ENCODE measurements at regions not wholly inside any gene's neighbourhood (a gene's known extent, or its start where the extent isn't known, plus 50 kb on each side); places are given as distances from the start of the nearest gene placed in this dataset.

DNA sequence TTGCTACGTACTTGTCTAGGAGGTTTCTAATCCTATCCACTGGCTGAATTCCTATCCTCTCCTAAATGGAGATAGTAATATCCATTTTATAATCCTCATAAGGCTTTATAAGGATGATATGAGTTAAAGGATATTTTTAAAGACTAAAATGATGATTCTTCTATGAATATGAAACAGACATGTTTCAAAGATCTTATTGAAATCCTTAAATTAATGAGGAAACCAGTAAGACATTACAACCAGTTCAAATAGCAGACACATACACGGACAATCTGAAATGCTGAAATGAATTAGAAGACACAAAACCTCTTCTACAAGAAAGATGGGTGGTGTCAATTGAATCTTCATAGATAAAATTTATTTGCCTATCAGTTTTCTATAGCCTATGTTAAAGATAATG lies 132.9 kb upstream of the ANK3 start:
- DNase-seq = no peak

DNA sequence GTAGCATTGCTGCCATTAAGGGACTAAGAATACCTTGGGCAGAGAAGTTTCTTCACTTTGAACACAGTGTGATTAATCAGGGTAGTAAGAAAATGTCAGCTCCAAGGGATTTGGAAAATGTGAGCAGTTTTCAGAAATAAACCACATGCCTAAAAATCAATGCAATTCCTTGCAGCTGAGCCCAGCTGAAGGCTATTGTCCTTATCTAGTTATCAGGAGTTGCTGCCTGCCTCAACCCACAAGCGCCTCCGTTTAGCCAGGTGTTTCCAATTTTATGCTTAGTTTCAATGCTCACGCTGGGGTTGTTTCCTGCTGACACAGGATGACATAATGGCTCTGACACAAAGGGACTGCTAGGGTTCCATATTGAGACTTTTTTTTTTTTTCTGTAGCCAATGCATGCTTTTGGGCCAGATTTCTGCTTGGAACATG lies 132.3 kb upstream of the ANK3 start:
- CTCF ChIA-PET = no interaction called here
- H3K27ac Mint-ChIP-seq = no peak overlapping the region
- H3K36me3 Mint-ChIP-seq (ENCODE audit: low read depth) = peaks cover 3% of the 10 kb centered on the region
- peaks cover 5% of the 10 kb centered on the region for H3K9me3 Mint-ChIP-seq
- peak; percentile 14 for DNase-seq
- no peaks in the 10 kb centered on the region for H3K27me3 Mint-ChIP-seq (ENCODE audit: low read depth)
- H3K4me1 Mint-ChIP-seq (ENCODE audit: low read depth) = peaks cover 6% of the 10 kb centered on the region
- H3K4me3 Mint-ChIP-seq = no peak overlapping the region
- intact Hi-C loops (cut with micrococcal nuclease) = no loop called here

More for the DNA sequence above, 132.9 kb upstream of the ANK3 start:
- Mint-ChIP-seq H3K27me3 (ENCODE audit: low read depth) (no peaks in the 10 kb centered on the region), H3K27ac (no peak overlapping the region), H3K36me3 (ENCODE audit: low read depth) (peaks cover 3% of the 10 kb centered on the region), H3K4me3 (no peak overlapping the region), H3K9me3 (peaks cover 5% of the 10 kb centered on the region), H3K4me1 (ENCODE audit: low read depth) (peaks cover 6% of the 10 kb centered on the region)
- intact Hi-C loops (cut with micrococcal nuclease) = no loop called here
- CTCF ChIA-PET = no interaction called here

DNA sequence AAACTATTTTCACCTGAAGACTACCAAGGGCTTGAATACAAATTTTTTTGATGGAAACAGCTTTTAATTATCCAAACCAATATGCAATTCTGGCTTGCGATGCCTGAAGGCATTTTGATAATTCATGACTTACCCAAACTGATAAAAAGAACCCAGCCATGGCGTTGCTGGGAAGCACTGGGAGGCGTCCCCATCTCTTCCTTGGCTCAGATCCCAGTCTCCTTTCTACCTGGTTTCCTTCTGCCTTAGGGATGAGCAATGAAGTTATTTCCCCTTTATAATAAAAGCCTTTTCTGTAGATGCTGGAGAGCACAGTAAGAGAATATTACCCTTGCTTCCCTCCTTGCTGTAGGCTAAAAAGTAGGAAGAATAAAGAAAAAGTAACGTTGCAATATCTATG lies 129.1 kb upstream of the ANK3 start:
- CTCF ChIA-PET = no interaction called here
- intact Hi-C loops (cut with micrococcal nuclease) = no loop called here
- peaks cover 6% of the 10 kb centered on the region for H3K4me1 Mint-ChIP-seq (ENCODE audit: low read depth)
- no peak overlapping the region for H3K27ac Mint-ChIP-seq
- H3K36me3 Mint-ChIP-seq (ENCODE audit: low read depth) = no peaks in the 10 kb centered on the region
- no peak for DNase-seq
- no peaks in the 10 kb centered on the region for H3K27me3 Mint-ChIP-seq (ENCODE audit: low read depth)
- no peak overlapping the region for H3K4me3 Mint-ChIP-seq
- no peaks in the 10 kb centered on the region for H3K9me3 Mint-ChIP-seq

DNA sequence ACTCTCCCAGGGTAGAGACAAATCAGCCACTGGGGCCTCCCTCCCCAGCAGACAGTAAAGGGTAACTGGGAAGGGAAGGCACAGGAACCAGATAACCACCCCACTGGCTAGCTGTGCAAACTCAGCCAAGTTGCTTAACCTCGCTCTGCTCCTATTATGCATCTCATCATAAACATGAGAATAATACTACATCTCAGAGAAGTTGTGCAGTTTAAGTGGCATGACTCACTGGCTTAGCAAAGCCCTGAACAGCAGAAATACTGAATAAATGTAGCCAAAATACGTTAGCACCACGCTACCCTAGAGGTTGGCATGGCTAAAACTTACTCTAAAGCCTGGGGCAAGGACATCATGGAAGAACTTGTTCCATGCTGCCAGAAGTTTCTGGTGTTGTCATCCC lies 128.1 kb upstream of the ANK3 start:
- DNase-seq = no peak
- CTCF ChIA-PET = no interaction called here
- Mint-ChIP-seq H3K4me1 (ENCODE audit: low read depth) (peaks cover 10% of the 10 kb centered on the region), H3K36me3 (ENCODE audit: low read depth) (no peaks in the 10 kb centered on the region), H3K27me3 (ENCODE audit: low read depth) (no peaks in the 10 kb centered on the region), H3K9me3 (no peaks in the 10 kb centered on the region), H3K27ac (no peak overlapping the region), H3K4me3 (no peak overlapping the region)
- intact Hi-C loops (cut with micrococcal nuclease) = no loop called here

DNA sequence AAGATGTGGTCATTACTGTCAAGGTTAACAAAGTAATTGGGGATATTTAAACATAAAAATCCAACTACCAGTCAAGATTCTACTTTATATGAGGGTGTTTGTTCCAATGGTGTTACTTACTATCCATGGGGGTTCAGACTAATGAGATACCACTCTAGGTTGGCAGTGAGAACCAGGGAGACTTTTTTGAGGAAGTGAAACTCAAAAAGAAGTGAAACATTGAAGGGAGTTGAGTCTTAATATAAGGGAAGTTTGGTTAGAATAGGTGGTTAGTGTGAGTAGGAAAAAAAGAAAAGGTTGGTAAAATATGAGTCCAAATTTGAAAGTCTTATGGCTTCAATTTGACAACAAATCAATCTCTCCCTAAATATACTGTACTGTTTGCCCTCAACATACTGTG lies 123.6 kb upstream of the ANK3 start:
- no peak overlapping the region for H3K4me3 Mint-ChIP-seq
- no peaks in the 10 kb centered on the region for H3K27me3 Mint-ChIP-seq (ENCODE audit: low read depth)
- intact Hi-C loops (cut with micrococcal nuclease) = no loop called here
- DNase-seq = no peak
- CTCF ChIA-PET = no interaction called here
- no peaks in the 10 kb centered on the region for H3K9me3 Mint-ChIP-seq
- peaks cover 4% of the 10 kb centered on the region for H3K4me1 Mint-ChIP-seq (ENCODE audit: low read depth)
- no peak overlapping the region for H3K27ac Mint-ChIP-seq
- no peaks in the 10 kb centered on the region for H3K36me3 Mint-ChIP-seq (ENCODE audit: low read depth)

DNA sequence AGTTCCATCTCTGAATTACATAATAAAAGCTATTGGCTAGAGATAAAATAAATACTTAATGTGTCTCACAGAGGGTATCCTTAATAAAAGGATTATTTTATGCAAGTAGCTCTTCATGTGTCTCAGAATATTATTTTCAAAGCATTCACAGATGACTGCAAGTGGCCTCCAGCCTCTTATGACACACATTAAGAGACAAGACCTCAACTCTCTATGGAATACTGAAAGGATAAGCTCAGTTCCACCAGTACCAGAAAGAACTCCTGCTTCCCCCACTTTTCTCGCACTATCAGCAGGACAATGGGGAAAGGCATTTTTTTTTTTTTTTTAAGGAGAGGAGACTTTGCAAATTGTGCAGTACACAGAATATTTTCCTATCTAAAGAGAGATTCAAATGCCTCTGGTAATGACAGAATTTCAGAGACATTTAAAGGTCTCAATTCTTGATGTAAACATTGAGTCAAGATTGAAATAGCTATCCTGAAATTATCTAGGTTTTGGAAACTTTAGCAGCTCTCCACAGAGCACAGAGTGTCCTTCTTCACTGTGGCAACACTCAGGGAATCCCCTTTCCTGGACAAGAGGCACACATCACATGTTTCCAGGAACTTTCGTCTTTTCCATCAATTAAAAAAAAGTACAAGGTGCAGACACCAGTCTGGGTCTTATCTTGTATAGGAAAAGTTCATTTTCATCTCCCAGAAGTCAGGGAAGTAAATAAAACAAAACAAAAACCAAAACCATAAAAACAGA lies 122.0 kb upstream of the ANK3 start:
- no peaks in the 10 kb centered on the region for H3K9me3 Mint-ChIP-seq
- intact Hi-C loops (cut with micrococcal nuclease) = no loop called here
- no peak for DNase-seq
- H3K4me3 Mint-ChIP-seq = no peak overlapping the region
- H3K36me3 Mint-ChIP-seq (ENCODE audit: low read depth) = no peaks in the 10 kb centered on the region
- H3K27ac Mint-ChIP-seq = no peak overlapping the region
- no peaks in the 10 kb centered on the region for H3K27me3 Mint-ChIP-seq (ENCODE audit: low read depth)
- H3K4me1 Mint-ChIP-seq (ENCODE audit: low read depth) = peaks cover 4% of the 10 kb centered on the region
- CTCF ChIA-PET = interaction anchor here (0.7 kb wide), 1 partner anchor 92 kb away, joined by 4 read pairs; no protein-coding TSS in a partner anchor

DNA sequence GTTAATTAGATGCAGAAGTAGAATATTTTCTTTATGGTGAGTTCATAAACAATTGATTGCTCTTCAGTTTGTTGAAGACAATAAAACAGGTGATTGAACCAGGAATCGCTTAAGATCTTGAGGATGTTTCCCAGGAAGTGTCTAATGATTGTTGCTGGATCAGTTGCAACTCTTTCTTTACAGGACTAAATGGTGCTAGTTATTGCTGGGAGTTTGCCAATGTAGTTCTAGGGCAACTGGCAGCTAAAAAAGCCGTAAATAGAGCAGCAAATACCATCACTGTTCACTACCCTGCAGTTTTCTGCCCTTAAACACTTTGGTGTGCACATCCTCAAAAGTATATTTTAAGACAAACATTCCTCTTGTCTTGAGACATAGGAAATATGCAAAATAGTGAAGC lies 119.2 kb upstream of the ANK3 start:
- DNase-seq = no peak
- no peaks in the 10 kb centered on the region for H3K36me3 Mint-ChIP-seq (ENCODE audit: low read depth)
- no peak overlapping the region for H3K4me3 Mint-ChIP-seq
- H3K4me1 Mint-ChIP-seq (ENCODE audit: low read depth) = peaks cover 4% of the 10 kb centered on the region
- intact Hi-C loops (cut with micrococcal nuclease) = no loop called here
- CTCF ChIA-PET = no interaction called here
- H3K27ac Mint-ChIP-seq = no peak overlapping the region
- H3K27me3 Mint-ChIP-seq (ENCODE audit: low read depth) = no peaks in the 10 kb centered on the region
- H3K9me3 Mint-ChIP-seq = no peaks in the 10 kb centered on the region

DNA sequence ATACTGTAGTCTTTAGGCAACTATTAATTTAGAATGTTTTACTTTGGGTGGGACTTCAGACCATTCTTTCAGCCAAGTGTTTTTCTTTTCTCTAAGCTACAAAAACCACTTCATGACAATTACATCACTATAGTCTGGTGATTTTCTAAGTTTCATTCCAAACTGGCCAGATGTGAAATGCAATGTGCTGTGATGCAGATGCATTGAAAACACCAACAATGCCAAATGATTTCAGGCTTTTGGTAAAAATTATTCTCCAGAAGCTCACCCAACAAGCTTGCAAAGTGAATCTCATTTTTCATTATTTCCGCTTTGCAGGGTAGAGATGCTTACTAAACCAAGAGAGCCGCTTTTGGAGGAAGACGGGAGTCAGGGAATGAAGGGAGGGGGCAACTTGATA lies 118.4 kb upstream of the ANK3 start:
- Mint-ChIP-seq H3K36me3 (ENCODE audit: low read depth) (no peaks in the 10 kb centered on the region), H3K4me1 (ENCODE audit: low read depth) (peaks cover under 1% of the 10 kb centered on the region), H3K4me3 (no peak overlapping the region), H3K9me3 (no peaks in the 10 kb centered on the region), H3K27me3 (ENCODE audit: low read depth) (no peaks in the 10 kb centered on the region), H3K27ac (no peak overlapping the region)
- CTCF ChIA-PET = no interaction called here
- intact Hi-C loops (cut with micrococcal nuclease) = no loop called here
- no peak for DNase-seq

DNA sequence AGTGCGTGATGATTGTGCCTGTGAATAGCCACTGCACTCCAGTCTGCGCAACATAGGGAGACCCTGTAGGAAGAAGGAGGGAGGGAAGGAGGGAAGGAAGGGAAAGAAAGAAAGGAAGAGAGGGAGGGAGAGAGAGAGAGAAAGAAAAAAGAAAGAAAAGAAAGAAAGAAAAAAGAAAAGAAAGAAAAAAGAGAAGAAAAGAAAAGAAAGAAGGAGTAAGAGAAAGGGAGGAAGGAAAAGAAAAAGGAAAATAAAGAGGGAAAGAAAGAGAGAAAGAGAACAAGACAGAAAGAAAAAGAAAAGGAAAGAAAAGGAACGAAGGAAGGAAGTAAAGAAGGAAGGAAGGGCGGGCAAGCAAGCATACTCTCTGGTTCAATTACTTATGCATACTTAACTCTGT lies 112.9 kb upstream of the ANK3 start:
- Mint-ChIP-seq H3K27me3 (ENCODE audit: low read depth) (no peaks in the 10 kb centered on the region), H3K36me3 (ENCODE audit: low read depth) (no peaks in the 10 kb centered on the region), H3K27ac (no peak overlapping the region), H3K9me3 (no peaks in the 10 kb centered on the region), H3K4me3 (no peak overlapping the region), H3K4me1 (ENCODE audit: low read depth) (peaks cover 3% of the 10 kb centered on the region)
- CTCF ChIA-PET = no interaction called here
- no peak for DNase-seq
- intact Hi-C loops (cut with micrococcal nuclease) = no loop called here

DNA sequence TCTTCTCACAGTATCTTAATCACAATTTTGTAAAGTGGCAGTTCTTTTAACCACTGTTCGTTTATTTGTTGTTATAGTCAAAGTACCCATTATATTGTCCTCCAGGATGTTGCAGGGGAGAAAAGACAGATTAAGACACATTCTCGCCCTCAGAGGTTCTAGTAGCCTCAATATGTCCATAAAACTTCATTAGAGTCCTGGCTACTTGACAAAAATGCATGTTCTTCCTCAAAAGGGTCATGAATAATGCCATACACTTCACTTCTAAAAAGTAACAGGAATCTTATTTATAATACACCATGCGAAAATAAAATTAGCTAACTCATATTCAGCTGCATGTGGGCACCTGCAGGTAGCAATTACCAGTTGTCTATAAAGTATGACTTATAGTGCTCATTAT lies 109.3 kb upstream of the ANK3 start:
- Mint-ChIP-seq H3K27me3 (ENCODE audit: low read depth) (no peaks in the 10 kb centered on the region), H3K9me3 (no peaks in the 10 kb centered on the region), H3K4me3 (no peak overlapping the region), H3K4me1 (ENCODE audit: low read depth) (peaks cover 5% of the 10 kb centered on the region), H3K27ac (no peak overlapping the region), H3K36me3 (ENCODE audit: low read depth) (no peaks in the 10 kb centered on the region)
- no peak for DNase-seq
- intact Hi-C loops (cut with micrococcal nuclease) = no loop called here
- CTCF ChIA-PET = no interaction called here

DNA sequence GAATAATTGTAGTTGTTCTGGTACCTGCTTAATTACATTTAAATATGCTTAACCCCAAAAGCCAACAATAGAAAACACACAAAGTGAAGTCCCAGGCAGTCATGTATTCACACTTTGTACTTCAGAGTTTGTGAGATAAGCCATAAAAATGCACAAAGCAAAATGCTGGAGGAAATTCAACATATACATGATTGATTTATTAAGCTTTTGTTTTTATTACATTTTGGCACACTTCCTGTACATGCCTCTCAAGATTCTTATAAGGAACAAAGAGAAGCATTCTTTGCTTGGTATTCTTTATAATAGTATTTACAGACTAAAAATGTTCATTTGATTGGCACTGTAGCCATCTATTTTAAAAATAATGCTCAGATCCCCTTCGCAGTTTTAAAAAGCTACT lies 107.7 kb upstream of the ANK3 start:
- CTCF ChIA-PET = no interaction called here

DNA sequence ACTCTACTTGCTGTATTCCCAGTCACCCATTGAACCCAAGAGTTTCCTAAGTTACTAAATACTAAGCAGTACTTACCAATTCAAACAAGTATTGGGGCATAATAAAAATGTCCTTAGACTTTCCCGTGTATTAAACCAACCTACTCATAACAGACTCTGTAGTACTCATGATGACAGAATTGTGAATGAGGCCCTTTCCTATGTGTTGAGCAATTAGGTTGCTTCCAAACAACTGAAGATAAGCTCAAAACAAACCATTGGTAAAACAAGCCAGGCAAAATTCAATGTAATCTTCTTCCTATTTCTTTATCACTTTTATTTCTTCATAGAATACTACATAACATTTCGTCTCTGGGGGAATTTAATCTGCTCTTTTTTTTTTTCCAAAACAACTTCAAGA lies 106.5 kb upstream of the ANK3 start:
- H3K27ac Mint-ChIP-seq = no peak overlapping the region
- H3K9me3 Mint-ChIP-seq = no peaks in the 10 kb centered on the region
- CTCF ChIA-PET = no interaction called here
- intact Hi-C loops (cut with micrococcal nuclease) = no loop called here
- H3K4me3 Mint-ChIP-seq = no peak overlapping the region
- H3K27me3 Mint-ChIP-seq (ENCODE audit: low read depth) = no peaks in the 10 kb centered on the region
- H3K36me3 Mint-ChIP-seq (ENCODE audit: low read depth) = no peaks in the 10 kb centered on the region
- peaks cover 5% of the 10 kb centered on the region for H3K4me1 Mint-ChIP-seq (ENCODE audit: low read depth)
- no peak for DNase-seq

More for the DNA sequence above, 107.7 kb upstream of the ANK3 start:
- no peaks in the 10 kb centered on the region for H3K36me3 Mint-ChIP-seq (ENCODE audit: low read depth)
- intact Hi-C loops (cut with micrococcal nuclease) = no loop called here
- no peaks in the 10 kb centered on the region for H3K9me3 Mint-ChIP-seq
- H3K27me3 Mint-ChIP-seq (ENCODE audit: low read depth) = no peaks in the 10 kb centered on the region
- no peak overlapping the region for H3K27ac Mint-ChIP-seq
- H3K4me1 Mint-ChIP-seq (ENCODE audit: low read depth) = peaks cover 5% of the 10 kb centered on the region
- no peak overlapping the region for H3K4me3 Mint-ChIP-seq
- no peak for DNase-seq

DNA sequence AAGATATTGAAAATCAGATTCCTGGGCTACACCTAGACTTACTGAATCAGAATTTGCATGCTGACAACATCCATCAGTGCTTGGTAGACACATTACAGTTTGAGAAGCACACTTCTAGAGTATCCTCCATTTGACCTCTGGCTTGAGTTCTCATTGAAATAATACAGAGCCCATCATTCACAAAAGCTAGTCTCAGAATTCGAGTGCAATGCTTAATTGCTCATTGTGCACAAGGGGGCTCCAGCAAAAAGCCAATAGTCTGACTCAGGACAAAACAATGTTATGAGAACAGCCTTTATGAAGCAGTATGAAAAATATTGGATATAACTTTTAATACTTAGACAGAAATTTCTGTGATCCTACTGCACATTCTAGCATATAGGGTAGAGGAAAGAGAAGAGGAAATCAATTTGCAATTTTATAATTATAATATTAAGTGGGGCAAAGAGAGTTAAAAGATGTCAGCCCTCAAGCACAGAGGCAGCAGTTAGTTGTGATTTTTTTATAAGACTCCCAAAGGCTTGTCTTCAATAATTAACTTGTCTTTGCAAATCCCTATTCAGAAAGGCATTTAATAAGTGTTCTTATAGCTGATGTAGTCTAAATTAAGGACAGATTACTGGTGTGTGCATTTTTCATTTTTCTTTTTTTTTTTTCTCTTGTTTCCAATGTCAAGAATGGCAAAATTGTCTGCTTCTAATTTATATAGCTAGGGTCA lies 105.8 kb upstream of the ANK3 start:
- Mint-ChIP-seq H3K4me1 (ENCODE audit: low read depth) (peaks cover 5% of the 10 kb centered on the region), H3K4me3 (no peak overlapping the region), H3K27ac (no peak overlapping the region), H3K36me3 (ENCODE audit: low read depth) (no peaks in the 10 kb centered on the region), H3K9me3 (no peaks in the 10 kb centered on the region), H3K27me3 (ENCODE audit: low read depth) (no peaks in the 10 kb centered on the region)
- DNase-seq = no peak
- intact Hi-C loops (cut with micrococcal nuclease) = no loop called here
- CTCF ChIA-PET = no interaction called here
